ENCODE measurements at regions not wholly inside any gene's neighbourhood (a gene's known extent, or its start where the extent isn't known, plus 50 kb on each side); places are given as distances from the start of the nearest gene placed in this dataset.
"Not testable (repeated sequence)": the region's sequence is repeated elsewhere in the genome, so short reads cannot be mapped to it uniquely, and the experiment has no call there.

DNA sequence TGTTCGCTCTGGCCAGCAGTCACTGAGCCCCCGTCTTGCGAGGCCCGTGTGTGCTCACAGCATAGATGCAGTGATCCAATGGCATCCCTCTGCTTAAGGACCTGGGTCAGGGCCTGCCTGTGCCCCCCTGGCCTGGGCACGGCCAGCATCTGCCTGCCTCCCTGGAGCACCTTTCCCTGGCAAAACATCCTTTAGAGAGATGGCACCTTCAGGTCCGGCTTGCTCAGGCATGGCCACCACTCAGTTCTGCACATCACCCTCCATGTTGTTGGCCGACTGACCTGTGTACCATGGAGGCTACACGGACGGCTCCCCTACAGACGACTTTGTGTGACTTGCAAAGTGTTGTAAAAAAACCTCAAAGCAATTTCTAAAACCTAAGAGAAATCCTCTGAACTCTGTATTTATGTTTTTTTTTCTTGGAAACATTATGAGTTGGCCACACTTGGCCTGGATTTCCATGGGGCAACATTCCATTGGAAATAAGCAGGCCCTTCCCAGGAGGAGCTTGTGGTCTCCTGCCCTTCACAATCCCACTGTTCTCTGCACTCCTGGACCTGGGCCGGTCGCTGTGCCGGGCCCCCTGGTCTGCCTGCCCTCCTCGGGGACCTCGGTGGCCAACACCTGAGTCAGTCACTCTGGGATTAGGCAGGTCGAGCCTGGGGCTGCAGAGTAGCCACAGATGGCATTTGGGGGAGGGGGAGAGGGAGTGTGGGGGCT lies 592.4 kb downstream of the TBC1D22A start:
- TF ChIP-seq ZFX (IDR thresholded peaks at IDR 0.05; ENCODE audit: borderline replicate concordance) = no peak
- TF ChIP-seq, protein P1, sequence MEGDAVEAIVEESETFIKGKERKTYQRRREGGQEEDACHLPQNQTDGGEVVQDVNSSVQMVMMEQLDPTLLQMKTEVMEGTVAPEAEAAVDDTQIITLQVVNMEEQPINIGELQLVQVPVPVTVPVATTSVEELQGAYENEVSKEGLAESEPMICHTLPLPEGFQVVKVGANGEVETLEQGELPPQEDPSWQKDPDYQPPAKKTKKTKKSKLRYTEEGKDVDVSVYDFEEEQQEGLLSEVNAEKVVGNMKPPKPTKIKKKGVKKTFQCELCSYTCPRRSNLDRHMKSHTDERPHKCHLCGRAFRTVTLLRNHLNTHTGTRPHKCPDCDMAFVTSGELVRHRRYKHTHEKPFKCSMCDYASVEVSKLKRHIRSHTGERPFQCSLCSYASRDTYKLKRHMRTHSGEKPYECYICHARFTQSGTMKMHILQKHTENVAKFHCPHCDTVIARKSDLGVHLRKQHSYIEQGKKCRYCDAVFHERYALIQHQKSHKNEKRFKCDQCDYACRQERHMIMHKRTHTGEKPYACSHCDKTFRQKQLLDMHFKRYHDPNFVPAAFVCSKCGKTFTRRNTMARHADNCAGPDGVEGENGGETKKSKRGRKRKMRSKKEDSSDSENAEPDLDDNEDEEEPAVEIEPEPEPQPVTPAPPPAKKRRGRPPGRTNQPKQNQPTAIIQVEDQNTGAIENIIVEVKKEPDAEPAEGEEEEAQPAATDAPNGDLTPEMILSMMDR (IDR thresholded peaks at IDR 0.05) = no peak
- no peak overlapping the region for H3K27ac ChIP-seq

DNA sequence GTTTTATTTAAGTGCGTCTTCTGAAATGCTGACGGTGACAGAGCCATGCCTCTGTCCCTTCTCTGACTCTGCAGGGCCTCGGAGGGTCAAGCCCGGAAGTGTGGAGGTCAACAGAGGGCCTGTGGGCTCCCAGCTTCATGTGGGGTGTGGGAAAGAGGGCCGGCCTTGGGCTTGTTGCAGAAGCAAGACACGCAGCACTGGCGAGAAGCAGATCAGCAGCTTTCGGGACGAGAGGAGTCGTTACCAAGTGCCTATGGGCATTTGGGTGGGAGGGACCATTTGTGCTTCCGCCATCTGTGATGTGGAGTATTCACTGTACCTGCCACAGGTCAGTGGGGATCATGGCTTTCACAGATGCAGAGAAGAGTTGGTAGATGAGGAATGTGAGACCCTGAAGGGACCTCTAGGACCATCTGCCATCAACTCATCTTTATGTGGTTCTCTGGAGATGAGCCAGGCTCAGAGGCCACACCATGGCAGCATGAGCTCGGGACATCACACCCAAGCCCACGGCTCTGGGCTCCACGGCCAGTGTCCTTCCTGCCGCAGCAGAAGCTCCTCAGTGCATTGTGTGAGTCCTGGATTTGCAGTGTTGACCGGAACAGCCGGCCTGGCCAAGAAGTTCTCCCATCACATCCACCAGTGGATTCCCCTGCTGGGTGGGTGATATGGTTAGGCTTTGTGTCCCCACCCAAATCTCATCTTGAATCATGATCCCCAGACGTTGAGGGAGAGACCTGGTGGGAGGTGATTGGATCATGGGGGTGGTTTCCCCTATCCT lies 590.7 kb downstream of the TBC1D22A start:
- no peak overlapping the region for H3K27ac ChIP-seq
- no peak for TF ChIP-seq ZFX (IDR thresholded peaks at IDR 0.05; ENCODE audit: borderline replicate concordance)
- TF ChIP-seq, protein P1 (IDR thresholded peaks at IDR 0.05) = no peak

DNA sequence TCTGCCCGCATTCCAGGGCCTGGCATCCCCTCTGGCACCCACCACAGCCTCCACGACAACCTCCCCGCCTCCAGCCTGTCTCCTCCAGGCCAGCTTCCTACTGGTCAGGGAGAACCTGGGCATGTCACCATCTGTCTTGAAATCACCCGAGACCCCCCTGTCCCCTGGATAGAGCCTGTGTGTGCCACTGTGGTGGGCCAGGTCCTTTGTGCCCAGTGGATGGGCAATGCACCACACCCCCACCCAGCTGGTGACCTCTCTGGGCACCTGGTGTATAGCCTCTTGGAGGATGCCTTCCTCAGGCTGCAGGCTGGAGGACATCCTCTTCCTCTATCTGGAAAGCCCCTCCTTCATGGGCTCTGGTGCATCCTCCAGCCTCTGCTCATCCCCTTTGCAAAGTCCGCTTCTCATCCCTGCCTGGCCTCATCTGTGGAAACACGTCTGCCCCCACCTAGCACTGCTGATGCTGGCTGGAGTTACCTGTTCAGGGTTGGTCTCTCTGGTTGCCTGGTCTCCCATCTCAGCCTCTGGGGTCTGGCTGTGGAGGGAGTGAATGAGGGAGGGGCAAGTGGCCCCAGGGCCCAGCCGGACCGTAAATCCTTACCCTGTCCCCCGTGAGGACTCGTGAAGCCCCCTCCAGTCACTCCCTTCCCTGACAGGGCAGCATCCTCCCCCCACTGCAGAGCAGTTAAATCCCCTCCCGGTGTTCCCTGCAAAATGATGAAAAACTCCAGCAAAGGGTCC lies 589.6 kb downstream of the TBC1D22A start:
- TF ChIP-seq, protein P1 (IDR thresholded peaks at IDR 0.05) = no peak
- TF ChIP-seq ZFX (IDR thresholded peaks at IDR 0.05; ENCODE audit: borderline replicate concordance) = no peak
- H3K27ac ChIP-seq = no peak overlapping the region

DNA sequence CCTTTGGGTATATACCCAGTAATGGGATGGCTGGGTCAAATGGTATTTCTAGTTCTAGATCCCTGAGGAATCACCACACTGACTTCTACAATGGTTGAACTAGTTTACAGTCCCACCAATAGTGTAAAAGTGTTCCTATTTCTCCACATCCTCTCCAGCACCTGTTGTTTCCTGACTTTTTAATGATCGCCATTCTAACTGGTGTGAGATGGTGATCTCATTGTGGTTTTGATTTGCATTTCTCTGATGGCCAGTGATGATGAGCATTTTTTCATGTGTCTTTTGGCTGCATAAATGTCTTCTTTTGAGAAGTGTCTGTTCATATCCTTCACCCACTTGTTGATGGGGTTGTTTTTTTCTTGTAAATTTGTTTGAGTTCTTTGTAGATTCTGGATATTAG lies 583.8 kb downstream of the TBC1D22A start:
- not testable (repeated sequence) for H3K27ac ChIP-seq

DNA sequence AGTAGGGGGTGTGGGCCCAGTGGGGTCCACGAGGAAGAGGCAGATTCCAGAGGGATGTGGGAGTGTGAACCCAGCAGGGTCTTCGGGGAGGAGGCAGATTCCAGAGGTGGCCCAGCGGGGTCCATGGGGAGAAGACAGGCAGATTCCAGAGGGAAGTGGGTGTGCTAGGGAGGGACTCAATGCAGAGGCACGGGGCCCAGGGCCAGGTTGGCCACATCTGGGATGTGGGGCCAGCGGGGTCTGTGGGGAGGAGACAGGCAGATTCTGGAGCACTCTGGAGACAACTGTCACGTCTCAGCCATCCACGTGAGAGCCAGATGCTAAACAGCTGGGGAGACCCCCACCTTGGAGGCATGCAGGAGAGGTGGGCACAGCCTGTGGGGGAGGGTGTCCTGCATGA lies 582.6 kb downstream of the TBC1D22A start:
- TF ChIP-seq, protein P1 (IDR thresholded peaks at IDR 0.05) = no peak
- no peak for TF ChIP-seq ZFX (IDR thresholded peaks at IDR 0.05; ENCODE audit: borderline replicate concordance)

DNA sequence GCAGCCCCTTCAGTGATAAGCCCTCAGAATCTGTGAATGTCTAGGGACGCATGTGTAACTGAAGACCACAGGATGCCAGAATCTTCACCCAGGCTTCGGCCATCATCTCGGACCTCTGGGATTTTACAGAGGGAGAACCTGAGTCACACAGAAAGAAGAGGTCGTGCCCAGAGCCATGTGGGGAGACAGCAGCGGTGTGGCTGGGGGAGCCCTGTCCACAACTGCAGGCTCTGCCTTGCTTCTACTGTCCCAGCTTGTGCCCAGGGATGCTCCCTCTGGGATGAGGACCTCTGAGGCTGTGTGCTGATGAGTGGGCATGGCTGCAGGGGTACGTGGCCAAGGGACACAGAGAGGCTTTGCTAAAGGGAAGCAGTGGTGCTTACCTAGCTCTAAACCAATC lies 582.0 kb downstream of the TBC1D22A start:
- TF ChIP-seq ZFX (IDR thresholded peaks at IDR 0.05; ENCODE audit: borderline replicate concordance) = no peak
- TF ChIP-seq, protein P1 (IDR thresholded peaks at IDR 0.05) = no peak

More for the DNA sequence above, 582.6 kb downstream of the TBC1D22A start:
- H3K27ac ChIP-seq = no peak overlapping the region

DNA sequence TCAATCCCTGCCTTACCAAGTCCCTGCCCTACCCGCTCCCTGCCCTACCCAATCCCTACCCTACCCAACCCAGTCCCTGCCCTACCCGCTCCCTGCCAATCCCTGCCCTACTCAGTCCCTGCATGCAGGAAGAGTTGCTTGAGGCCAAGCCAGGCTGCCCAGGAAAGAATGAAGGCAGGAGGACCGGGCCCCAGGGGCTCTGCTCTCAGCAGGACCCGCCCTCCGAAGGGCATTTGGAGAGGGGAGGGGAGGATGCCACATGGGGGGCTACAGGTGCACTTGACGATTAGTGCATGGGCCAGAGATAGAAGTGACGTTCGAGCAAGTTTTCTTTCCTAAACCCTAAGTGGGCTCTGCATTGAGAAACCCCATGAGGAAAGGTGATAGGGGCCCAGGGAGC lies 581.2 kb downstream of the TBC1D22A start:
- TF ChIP-seq ZFX (IDR thresholded peaks at IDR 0.05; ENCODE audit: borderline replicate concordance) = no peak
- TF ChIP-seq, protein P1 (IDR thresholded peaks at IDR 0.05) = no peak

More for the DNA sequence above, 582.0 kb downstream of the TBC1D22A start:
- no peak overlapping the region for H3K27ac ChIP-seq

More for the DNA sequence above, 581.2 kb downstream of the TBC1D22A start:
- no peak overlapping the region for H3K27ac ChIP-seq
